Gastroesophageal sphincter (tissue), 2 donors: ENCODE measurements at regions not wholly inside any gene's neighbourhood (a gene's known extent, or its start where the extent isn't known, plus 50 kb on each side); places are given as distances from the start of the nearest gene placed in this dataset.

Experiments
- EP300 ChIP-seq: sonication (generic); formaldehyde crosslinking; IDR thresholded peaks from one replicate; pipeline ENCODE4 v1.6.1; 2017; ENCODE audit warnings: antibody characterized with exemption, mild to moderate bottlenecking
- POLR2A ChIP-seq, 2 donors: fragments of 450-650 bp; IDR thresholded peaks; one replicate each; pipeline ENCODE4 v1.6.1; 2017; ENCODE audit warnings: antibody characterized with exemption in 2 of 2, mild to moderate bottlenecking in 2 of 2, moderate library complexity in 1 of 2
- POLR2AphosphoS5 ChIP-seq: sonication (generic); formaldehyde crosslinking; IDR thresholded peaks from one replicate; pipeline ENCODE4 v1.6.1; 2017; ENCODE audit warnings: antibody characterized with exemption

GRCh38 chr12:19895246-19896020 is 456.1 kb downstream of the AEBP2 start:
- TF ChIP-seq POLR2A (IDR thresholded peaks at IDR 0.05) (no peak), EP300 (no peak), POLR2AphosphoS5 (no peak)
